ENCODE measurements at regions not wholly inside any gene's neighbourhood (a gene's known extent, or its start where the extent isn't known, plus 50 kb on each side); places are given as distances from the start of the nearest gene placed in this dataset.

- no peaks in the 10 kb centered on the region for H3K36me3 Mint-ChIP-seq
- H3K4me3 Mint-ChIP-seq: no peak overlapping the region
- ATAC-seq: no peak
- DNase-seq (ENCODE audit: low spot score): no peak
- 0 out of 2 replicates have a peak, but pooled peaks cover 3% of the 10 kb centered on the region for H3K9me3 Mint-ChIP-seq
- ChIA-PET CTCF (interaction anchor here (1.5 kb wide), 1 partner anchor 120 kb away, joined by 3 read pairs; no protein-coding TSS in a partner anchor), POLR2A (no interaction called here)
- H3K4me1 Mint-ChIP-seq: no peaks in the 10 kb centered on the region
- TF ChIP-seq GRHL2 (CRISPR knock-in tag; IDR thresholded peaks at IDR 0.05; ENCODE audit: insufficient replicate concordance, severe bottlenecking) (no peak), CBFB (CRISPR knock-in tag; IDR thresholded peaks at IDR 0.05; ENCODE audit: low read depth) (no peak), NR2C2 (CRISPR knock-in tag; IDR thresholded peaks at IDR 0.05) (no peak), ZNF121 (CRISPR knock-in tag; IDR thresholded peaks at IDR 0.05) (no peak), ZNF512 (CRISPR knock-in tag; IDR thresholded peaks at IDR 0.05; ENCODE audit: borderline replicate concordance) (no peak), ZSCAN18 (CRISPR knock-in tag; IDR thresholded peaks at IDR 0.05) (no peak), NFYB (CRISPR knock-in tag; conservative IDR thresholded peaks at IDR 0.05; ENCODE audit: low read depth) (no peak)
- H3K27me3 Mint-ChIP-seq (ENCODE audit: low read depth): no peaks in the 10 kb centered on the region
- no peak overlapping the region for H3K27ac Mint-ChIP-seq
Observed at GRCh38 chr5:8720506-8720905, 825.4 kb downstream of the SEMA5A start.

- ChIA-PET CTCF (no interaction called here), POLR2A (no interaction called here)
- Mint-ChIP-seq H3K4me1 (no peaks in the 10 kb centered on the region), H3K9me3 (0 out of 2 replicates have a peak, but pooled peaks cover 6% of the 10 kb centered on the region), H3K27me3 (ENCODE audit: low read depth) (no peaks in the 10 kb centered on the region), H3K4me3 (no peak overlapping the region), H3K36me3 (no peaks in the 10 kb centered on the region), H3K27ac (no peak overlapping the region)
- no peak for ATAC-seq
- TF ChIP-seq TP53 (CRISPR knock-in tag; IDR thresholded peaks at IDR 0.05) (no peak), ATF6 (CRISPR knock-in tag; IDR thresholded peaks at IDR 0.05) (no peak), FOXJ3 (CRISPR knock-in tag; IDR thresholded peaks at IDR 0.05; ENCODE audit: borderline replicate concordance) (no peak), NR3C1 (CRISPR knock-in tag; conservative IDR thresholded peaks at IDR 0.05; ENCODE audit: low read depth) (no peak), ZNF425 (CRISPR knock-in tag; conservative IDR thresholded peaks at IDR 0.05) (no peak), ZNF423 (CRISPR knock-in tag; IDR thresholded peaks at IDR 0.05) (no peak), ZNF138 (CRISPR knock-in tag; conservative IDR thresholded peaks at IDR 0.05) (no peak), SOX15 (CRISPR knock-in tag; IDR thresholded peaks at IDR 0.05) (no peak), JAZF1 (CRISPR knock-in tag; IDR thresholded peaks at IDR 0.05) (no peak), IRF1 (CRISPR knock-in tag; IDR thresholded peaks at IDR 0.05) (no peak), TEAD4 (CRISPR knock-in tag; IDR thresholded peaks at IDR 0.05) (no peak), SMAD3 (CRISPR knock-in tag; IDR thresholded peaks at IDR 0.05; ENCODE audit: borderline replicate concordance) (no peak), EMX1 (CRISPR knock-in tag; IDR thresholded peaks at IDR 0.05) (no peak), ZNF317 (CRISPR knock-in tag; IDR thresholded peaks at IDR 0.05; ENCODE audit: borderline replicate concordance, low read depth) (no peak), GTF2I (CRISPR knock-in tag; conservative IDR thresholded peaks at IDR 0.05) (no peak), JUN (CRISPR knock-in tag; IDR thresholded peaks at IDR 0.05) (no peak), FOXK1 (CRISPR knock-in tag; IDR thresholded peaks at IDR 0.05) (no peak), ATF1 (CRISPR knock-in tag; IDR thresholded peaks at IDR 0.05) (no peak)
- no peak for DNase-seq (ENCODE audit: low spot score)
Observed at GRCh38 chr5:8721536-8721935, 824.3 kb downstream of the SEMA5A start.
